HCT116 (cell line): ENCODE measurements at regions not wholly inside any gene's neighbourhood (a gene's known extent, or its start where the extent isn't known, plus 50 kb on each side); places are given as distances from the start of the nearest gene placed in this dataset.

Source experiments
- ATAC-seq: fragments of 200-7000 bp; cut with Tn5 transposase; 2 replicates; pipeline ENCODE4 v1.9.1; 2020; ENCODE audit warnings: mild to moderate bottlenecking, moderate library complexity
- BruUV-seq: library from RNA; stranded (reverse); fragments of 400-500 nt; replicated peaks from 2 replicates; lab custom pipeline; 2021; lab: Mats Ljungman, UMichigan
- CTCF ChIA-PET: fragments of 300-600 bp; sonication (Branson Sonifier 250); formaldehyde crosslinking; loops from one replicate; lab custom pipeline; 2021; ENCODE audit warnings: antibody characterized with exemption; lab: Charles Lee
- POLR2A ChIA-PET: fragments of 300-600, 350-600 bp; sonication (Branson Sonifier 250); formaldehyde crosslinking; loops from one replicate; lab custom pipeline; 2021; ENCODE audit warnings: antibody characterized with exemption; lab: Charles Lee
- RAD21 ChIA-PET, 2 experiments: fragments of 300-600 bp; sonication (Branson Sonifier 250); formaldehyde crosslinking; loops; one replicate each; lab custom pipeline; 2023; ENCODE audit warnings: low total read pairs in 2 of 2; ENCODE audit not compliant: uncharacterized antibody in 2 of 2, unreplicated experiment in 2 of 2, low non-redundant PET in 1 of 2; lab: Charles Lee
- DNase-seq: peaks from one replicate; pipeline ENCODE4 v3.0.0-alpha.2; 2010; ENCODE audit warnings: low read depth, low spot score
- H2AFZ ChIP-seq: fragments of 200-600 bp; shearing (Covaris generic), sonication (generic); 2 replicates; pipeline ENCODE4 v1.6.1; 2017; ENCODE audit warnings: low read depth, mixed run types, mixed read lengths, antibody characterized with exemption, low read length; ENCODE audit not compliant: poor library complexity, severe bottlenecking
- H3K27ac ChIP-seq: 2 replicates; pipeline ENCODE4 v1.5.1; 2012; ENCODE audit warnings: low read depth, low read length
- H3K27me3 ChIP-seq: fragments of 200-600 bp; sonication (generic); 2 replicates; pipeline ENCODE4 v1.6.1; 2016; ENCODE audit warnings: mixed run types, low read length, mixed read lengths; ENCODE audit not compliant: insufficient read depth
- H3K36me3 ChIP-seq, 2 experiments: fragments of 200-500 bp in 1 of 2; fragments of 200-600 bp in 1 of 2; sonication (Bioruptor generic) in 1 of 2; sonication (generic) in 1 of 2; 2 replicates each; pipeline versions ENCODE4 v1.5.1 to v1.6.1; 2014 to 2016; ENCODE audit warnings: low read length in 2 of 2, inconsistent platforms in 1 of 2, mixed read lengths in 1 of 2, mixed run types in 1 of 2; ENCODE audit not compliant: insufficient read depth in 2 of 2, control insufficient read depth in 1 of 2
- H3K4me1 ChIP-seq, 2 experiments: fragments of 200-600 bp in 1 of 2; sonication (generic) in 1 of 2; 2 replicates each; pipeline versions ENCODE4 v1.5.1 to v1.6.1; 2012 to 2017; ENCODE audit warnings: low read length in 2 of 2, inconsistent platforms in 1 of 2, mild to moderate bottlenecking in 1 of 2, mixed read lengths in 1 of 2, mixed run types in 1 of 2, moderate library complexity in 1 of 2; ENCODE audit not compliant: insufficient read depth in 2 of 2, control insufficient read depth in 1 of 2
- H3K4me2 ChIP-seq: fragments of 200-600 bp; sonication (generic); 2 replicates; pipeline ENCODE4 v1.6.1; 2017; ENCODE audit warnings: mixed run types, low read length, mixed read lengths
- H3K4me3 ChIP-seq, 2 experiments: fragments of 200-600 bp in 1 of 2; sonication (generic) in 1 of 2; replicated peaks in 1 of 2; 2 replicates each; pipeline ENCODE4 v1.5.1; 2011 to 2016; ENCODE audit warnings: low read length in 2 of 2, control low read depth in 1 of 2, low read depth in 1 of 2, mild to moderate bottlenecking in 1 of 2, mixed read lengths in 1 of 2, mixed run types in 1 of 2
- H3K79me2 ChIP-seq: fragments of 200-600 bp; sonication (generic); 2 replicates; pipeline ENCODE4 v1.6.1; 2017; ENCODE audit warnings: mild to moderate bottlenecking, mixed run types, low read length, moderate library complexity, mixed read lengths; ENCODE audit not compliant: insufficient read depth
- H3K9ac ChIP-seq: fragments of 200-600 bp; sonication (generic); 2 replicates; pipeline ENCODE4 v1.6.1; 2016; ENCODE audit warnings: low read length, mixed read lengths
- H3K9me2 ChIP-seq: fragments of 200-600 bp; sonication (generic), shearing (Covaris generic); 2 replicates; pipeline ENCODE4 v1.6.1; 2017; ENCODE audit warnings: mixed run types, mild to moderate bottlenecking, moderate library complexity; ENCODE audit not compliant: insufficient read depth
- H3K9me3 ChIP-seq, 2 experiments: fragments of 200-500 bp in 1 of 2; fragments of 200-600 bp in 1 of 2; sonication (Bioruptor generic) in 1 of 2; sonication (generic) in 1 of 2; 2 replicates each; pipeline ENCODE4 v1.6.1; 2014 to 2017; ENCODE audit warnings: low read length in 2 of 2, mixed read lengths in 2 of 2, inconsistent platforms in 1 of 2, low read depth in 1 of 2, mild to moderate bottlenecking in 1 of 2, mixed run types in 1 of 2, moderate library complexity in 1 of 2; ENCODE audit not compliant: control insufficient read depth in 1 of 2, insufficient read depth in 1 of 2
- H4K20me1 ChIP-seq: fragments of 200-600 bp; sonication (generic), shearing (Covaris generic); 2 replicates; pipeline ENCODE4 v1.6.1; 2017; ENCODE audit warnings: mixed run types, mild to moderate bottlenecking, moderate library complexity; ENCODE audit not compliant: insufficient read depth
- CTCF ChIP-seq, 3 experiments: fragments of 200-600 bp in 1 of 3; sonication (generic) in 1 of 3; IDR thresholded peaks in 2 of 3; conservative IDR thresholded peaks in 1 of 3; 2 replicates each; pipeline ENCODE4 v1.5.1; 2012 to 2017; ENCODE audit warnings: low read depth in 2 of 3, low read length in 2 of 3, antibody characterized with exemption in 1 of 3, borderline replicate concordance in 1 of 3, control low read depth in 1 of 3, mild to moderate bottlenecking in 1 of 3, mixed read lengths in 1 of 3, mixed run types in 1 of 3, moderate library complexity in 1 of 3; ENCODE audit not compliant: insufficient read depth in 1 of 3
- EGR1 ChIP-seq: IDR thresholded peaks from 2 replicates; pipeline ENCODE4 v1.6.1; 2012; ENCODE audit warnings: low read depth
- ELF1 ChIP-seq: IDR thresholded peaks from 2 replicates; pipeline ENCODE4 v1.6.1; 2012; ENCODE audit warnings: low read depth, borderline replicate concordance
- EZH2 ChIP-seq: fragments of 200-600 bp; sonication (generic); IDR thresholded peaks from 2 replicates; pipeline ENCODE4 v1.6.1; 2017; ENCODE audit warnings: antibody characterized with exemption, mixed run types
- JUND ChIP-seq: IDR thresholded peaks from 2 replicates; pipeline ENCODE4 v1.6.1; 2012
- MAX ChIP-seq: IDR thresholded peaks from 2 replicates; pipeline ENCODE4 v1.6.1; 2012
- POLR2AphosphoS5 ChIP-seq: IDR thresholded peaks from 2 replicates; pipeline ENCODE4 v1.6.1; 2011; ENCODE audit warnings: mild to moderate bottlenecking, low read depth, low read length, moderate library complexity
- RAD21 ChIP-seq: IDR thresholded peaks from 2 replicates; pipeline ENCODE4 v1.6.1; 2012; ENCODE audit warnings: low read depth, mild to moderate bottlenecking
- REST ChIP-seq: IDR thresholded peaks from 2 replicates; pipeline ENCODE4 v1.6.1; 2012; ENCODE audit warnings: low read depth
- SIN3A ChIP-seq: IDR thresholded peaks from 2 replicates; pipeline ENCODE4 v1.6.1; 2012; ENCODE audit warnings: low read depth
- SP1 ChIP-seq: IDR thresholded peaks from 2 replicates; pipeline ENCODE4 v1.6.1; 2012; ENCODE audit warnings: low read depth
- YY1 ChIP-seq: IDR thresholded peaks from 2 replicates; pipeline ENCODE4 v1.6.1; 2011; ENCODE audit warnings: low read length, low read depth, moderate library complexity, mild to moderate bottlenecking; ENCODE audit not compliant: insufficient replicate concordance; ENCODE audit errors: extremely low read depth
- ZFX ChIP-seq: fragments of 450-650 bp; IDR thresholded peaks from 2 replicates; pipeline ENCODE4 v1.6.1; 2017
- intact Hi-C: fragments of 100-400 bp; cut with micrococcal nuclease; formaldehyde crosslinking; loops from 2 replicates; pipeline ENCODE4 v1.10.0; 2022
- TF ChIP-seq, protein P1 (sequence below): IDR thresholded peaks from 2 replicates; pipeline ENCODE4 v1.6.1; 2012
- TF ChIP-seq, protein P2 (sequence below): IDR thresholded peaks from 2 replicates; pipeline ENCODE4 v1.6.1; 2011; ENCODE audit warnings: mild to moderate bottlenecking, low read length, moderate library complexity; ENCODE audit not compliant: insufficient replicate concordance; ENCODE audit errors: extremely low read depth

DNA sequence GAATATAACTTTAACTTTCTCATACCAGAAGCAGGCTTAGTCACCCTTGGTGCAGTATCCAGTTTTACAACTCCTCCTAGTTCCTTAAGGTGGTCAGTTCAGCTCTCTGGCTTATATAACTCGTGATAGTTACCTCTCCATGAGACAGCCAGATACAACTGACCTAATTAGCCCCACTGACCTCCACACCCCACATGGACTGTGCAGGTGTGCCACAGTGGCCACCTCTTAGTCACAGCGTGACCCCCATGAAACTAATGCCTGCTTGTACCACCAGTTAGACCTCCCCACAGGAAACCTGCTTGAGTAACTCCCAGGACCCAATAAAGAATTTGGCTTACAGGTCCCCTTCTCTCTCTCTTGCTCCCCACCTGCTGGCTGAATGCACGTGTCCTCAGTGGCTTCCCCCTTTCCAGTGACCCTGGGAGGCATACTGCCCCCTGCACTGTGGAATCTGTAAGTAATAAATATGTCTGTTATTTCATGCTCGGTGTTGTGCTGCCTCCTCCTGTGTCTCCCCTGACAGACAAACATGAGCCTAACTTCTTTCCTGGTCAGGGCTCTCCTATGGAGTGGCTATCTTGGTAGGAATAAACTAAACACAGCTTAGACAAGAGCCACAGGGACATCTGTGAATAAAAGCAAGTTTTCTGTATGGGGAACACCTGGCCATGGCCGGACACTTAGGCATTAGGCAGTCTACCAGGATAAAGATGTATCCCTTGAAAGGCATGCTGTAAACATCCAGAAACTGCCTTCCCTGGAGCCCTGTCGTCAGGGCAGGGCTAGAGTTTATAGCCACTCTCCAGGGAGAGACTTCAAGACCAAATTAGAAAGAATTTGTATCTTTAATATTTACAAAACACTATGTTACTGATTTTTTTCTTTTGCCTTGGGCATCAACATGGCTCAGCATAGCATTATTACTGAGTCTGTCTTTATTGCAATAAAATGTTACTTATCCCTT lies 209.7 kb upstream of the BOD1L1 start (continued):
- TF ChIP-seq, protein P1, sequence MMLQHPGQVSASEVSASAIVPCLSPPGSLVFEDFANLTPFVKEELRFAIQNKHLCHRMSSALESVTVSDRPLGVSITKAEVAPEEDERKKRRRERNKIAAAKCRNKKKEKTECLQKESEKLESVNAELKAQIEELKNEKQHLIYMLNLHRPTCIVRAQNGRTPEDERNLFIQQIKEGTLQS, result no peak
- TF ChIP-seq EZH2, result no peak

DNA sequence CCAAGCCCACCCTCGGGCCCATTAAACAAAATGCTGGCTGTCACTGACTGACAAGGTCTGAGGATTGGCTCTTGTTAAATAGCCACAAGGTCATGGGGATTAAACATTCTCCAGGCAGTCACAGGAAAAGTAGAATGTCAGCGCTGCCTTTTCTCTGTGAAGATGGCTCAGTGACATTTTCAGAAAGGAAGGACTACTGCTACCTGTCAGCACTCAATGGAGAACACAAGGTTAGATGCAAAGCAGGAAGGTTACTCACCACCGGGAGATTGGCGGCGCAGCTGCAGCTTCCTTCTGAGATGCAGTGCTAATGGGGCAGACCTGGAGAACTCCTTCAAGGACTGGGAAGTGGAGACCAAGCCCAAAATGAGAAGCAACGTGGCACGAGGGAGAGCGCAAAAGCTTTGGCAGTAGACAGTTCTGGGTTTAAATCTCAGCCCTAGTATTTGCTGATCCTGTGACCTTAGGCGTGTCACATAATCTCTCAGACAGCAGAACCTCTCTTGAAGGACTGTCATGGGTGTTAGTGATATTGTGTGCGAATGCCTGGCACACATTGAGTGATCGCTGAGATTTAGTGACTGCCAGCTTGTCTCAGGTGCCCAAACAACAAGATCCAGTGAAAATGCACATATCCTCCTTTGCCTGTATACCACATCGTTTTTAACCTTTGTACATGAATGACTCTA lies 213.1 kb upstream of the BOD1L1 start:
- BruUV-seq, result no TSS peak
- POLR2A ChIA-PET, result no interaction called here
- Histone ChIP-seq H2AFZ (no peak overlapping the region), H3K4me1 (no peaks in the 10 kb centered on the region)
- no peak for TF ChIP-seq YY1
- no peak for TF ChIP-seq MAX
- TF ChIP-seq, protein P2, sequence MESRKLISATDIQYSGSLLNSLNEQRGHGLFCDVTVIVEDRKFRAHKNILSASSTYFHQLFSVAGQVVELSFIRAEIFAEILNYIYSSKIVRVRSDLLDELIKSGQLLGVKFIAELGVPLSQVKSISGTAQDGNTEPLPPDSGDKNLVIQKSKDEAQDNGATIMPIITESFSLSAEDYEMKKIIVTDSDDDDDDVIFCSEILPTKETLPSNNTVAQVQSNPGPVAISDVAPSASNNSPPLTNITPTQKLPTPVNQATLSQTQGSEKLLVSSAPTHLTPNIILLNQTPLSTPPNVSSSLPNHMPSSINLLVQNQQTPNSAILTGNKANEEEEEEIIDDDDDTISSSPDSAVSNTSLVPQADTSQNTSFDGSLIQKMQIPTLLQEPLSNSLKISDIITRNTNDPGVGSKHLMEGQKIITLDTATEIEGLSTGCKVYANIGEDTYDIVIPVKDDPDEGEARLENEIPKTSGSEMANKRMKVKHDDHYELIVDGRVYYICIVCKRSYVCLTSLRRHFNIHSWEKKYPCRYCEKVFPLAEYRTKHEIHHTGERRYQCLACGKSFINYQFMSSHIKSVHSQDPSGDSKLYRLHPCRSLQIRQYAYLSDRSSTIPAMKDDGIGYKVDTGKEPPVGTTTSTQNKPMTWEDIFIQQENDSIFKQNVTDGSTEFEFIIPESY, result no peak
- TF ChIP-seq POLR2AphosphoS5, result no peak
- no peak for TF ChIP-seq EZH2
- no peak for TF ChIP-seq ZFX
- no peak for TF ChIP-seq REST
- no peak for TF ChIP-seq RAD21
- no peak for TF ChIP-seq SIN3A
- no peak for TF ChIP-seq JUND
- TF ChIP-seq ELF1, result no peak
- TF ChIP-seq SP1, result no peak
- TF ChIP-seq CTCF (IDR thresholded peaks at IDR 0.05 in 2 of 3, conservative IDR thresholded peaks at IDR 0.05 in 1 of 3; ENCODE audit: borderline replicate concordance in 1 of 3, insufficient read depth in 1 of 3, low read depth in 2 of 3, low read length in 2 of 3), result no peak
- no peak for TF ChIP-seq EGR1
- TF ChIP-seq, all 23 proteins: peak for 0
- Histone ChIP-seq H3K4me3 (no peak overlapping the region), H3K27me3 (no peaks in the 10 kb centered on the region), H3K9ac (no peak overlapping the region), H3K27ac (no peak overlapping the region), H3K36me3 (no peaks in the 10 kb centered on the region), H3K4me2 (no peak overlapping the region), H3K79me2 (no peaks in the 10 kb centered on the region), H3K9me3 (no peaks in the 10 kb centered on the region), H4K20me1 (no peaks in the 10 kb centered on the region), H3K9me2 (no peaks in the 10 kb centered on the region)
- DNase-seq (no peak), ATAC-seq (no peak)
- ChIA-PET RAD21 (no interaction called here), CTCF (no interaction called here)
- intact Hi-C loops, result no loop called here
